HCT116 (cell line): ENCODE measurements at regions not wholly inside any gene's neighbourhood (a gene's known extent, or its start where the extent isn't known, plus 50 kb on each side); places are given as distances from the start of the nearest gene placed in this dataset.

Experiments
- ATAC-seq: fragments of 200-7000 bp; cut with Tn5 transposase; 2 replicates; pipeline ENCODE4 v1.9.1; 2020; ENCODE audit warnings: mild to moderate bottlenecking, moderate library complexity
- BruUV-seq: library from RNA; stranded (reverse); fragments of 400-500 nt; replicated peaks from 2 replicates; lab custom pipeline; 2021; lab: Mats Ljungman, UMichigan
- CTCF ChIA-PET: fragments of 300-600 bp; sonication (Branson Sonifier 250); formaldehyde crosslinking; loops from one replicate; lab custom pipeline; 2021; ENCODE audit warnings: antibody characterized with exemption; lab: Charles Lee
- POLR2A ChIA-PET: fragments of 300-600, 350-600 bp; sonication (Branson Sonifier 250); formaldehyde crosslinking; loops from one replicate; lab custom pipeline; 2021; ENCODE audit warnings: antibody characterized with exemption; lab: Charles Lee
- RAD21 ChIA-PET, 2 experiments: fragments of 300-600 bp; sonication (Branson Sonifier 250); formaldehyde crosslinking; loops; one replicate each; lab custom pipeline; 2023; ENCODE audit warnings: low total read pairs in 2 of 2; ENCODE audit not compliant: uncharacterized antibody in 2 of 2, unreplicated experiment in 2 of 2, low non-redundant PET in 1 of 2; lab: Charles Lee
- DNase-seq: peaks from one replicate; pipeline ENCODE4 v3.0.0-alpha.2; 2010; ENCODE audit warnings: low read depth, low spot score
- H2AFZ ChIP-seq: fragments of 200-600 bp; shearing (Covaris generic), sonication (generic); 2 replicates; pipeline ENCODE4 v1.6.1; 2017; ENCODE audit warnings: low read depth, mixed run types, mixed read lengths, antibody characterized with exemption, low read length; ENCODE audit not compliant: poor library complexity, severe bottlenecking
- H3K27ac ChIP-seq: 2 replicates; pipeline ENCODE4 v1.5.1; 2012; ENCODE audit warnings: low read depth, low read length
- H3K27me3 ChIP-seq: fragments of 200-600 bp; sonication (generic); 2 replicates; pipeline ENCODE4 v1.6.1; 2016; ENCODE audit warnings: mixed run types, low read length, mixed read lengths; ENCODE audit not compliant: insufficient read depth
- H3K36me3 ChIP-seq, 2 experiments: fragments of 200-500 bp in 1 of 2; fragments of 200-600 bp in 1 of 2; sonication (Bioruptor generic) in 1 of 2; sonication (generic) in 1 of 2; 2 replicates each; pipeline versions ENCODE4 v1.5.1 to v1.6.1; 2014 to 2016; ENCODE audit warnings: low read length in 2 of 2, inconsistent platforms in 1 of 2, mixed read lengths in 1 of 2, mixed run types in 1 of 2; ENCODE audit not compliant: insufficient read depth in 2 of 2, control insufficient read depth in 1 of 2
- H3K4me1 ChIP-seq, 2 experiments: fragments of 200-600 bp in 1 of 2; sonication (generic) in 1 of 2; 2 replicates each; pipeline versions ENCODE4 v1.5.1 to v1.6.1; 2012 to 2017; ENCODE audit warnings: low read length in 2 of 2, inconsistent platforms in 1 of 2, mild to moderate bottlenecking in 1 of 2, mixed read lengths in 1 of 2, mixed run types in 1 of 2, moderate library complexity in 1 of 2; ENCODE audit not compliant: insufficient read depth in 2 of 2, control insufficient read depth in 1 of 2
- H3K4me2 ChIP-seq: fragments of 200-600 bp; sonication (generic); 2 replicates; pipeline ENCODE4 v1.6.1; 2017; ENCODE audit warnings: mixed run types, low read length, mixed read lengths
- H3K4me3 ChIP-seq, 2 experiments: fragments of 200-600 bp in 1 of 2; sonication (generic) in 1 of 2; replicated peaks in 1 of 2; 2 replicates each; pipeline ENCODE4 v1.5.1; 2011 to 2016; ENCODE audit warnings: low read length in 2 of 2, control low read depth in 1 of 2, low read depth in 1 of 2, mild to moderate bottlenecking in 1 of 2, mixed read lengths in 1 of 2, mixed run types in 1 of 2
- H3K79me2 ChIP-seq: fragments of 200-600 bp; sonication (generic); 2 replicates; pipeline ENCODE4 v1.6.1; 2017; ENCODE audit warnings: mild to moderate bottlenecking, mixed run types, low read length, moderate library complexity, mixed read lengths; ENCODE audit not compliant: insufficient read depth
- H3K9ac ChIP-seq: fragments of 200-600 bp; sonication (generic); 2 replicates; pipeline ENCODE4 v1.6.1; 2016; ENCODE audit warnings: low read length, mixed read lengths
- H3K9me2 ChIP-seq: fragments of 200-600 bp; sonication (generic), shearing (Covaris generic); 2 replicates; pipeline ENCODE4 v1.6.1; 2017; ENCODE audit warnings: mixed run types, mild to moderate bottlenecking, moderate library complexity; ENCODE audit not compliant: insufficient read depth
- H3K9me3 ChIP-seq, 2 experiments: fragments of 200-500 bp in 1 of 2; fragments of 200-600 bp in 1 of 2; sonication (Bioruptor generic) in 1 of 2; sonication (generic) in 1 of 2; 2 replicates each; pipeline ENCODE4 v1.6.1; 2014 to 2017; ENCODE audit warnings: low read length in 2 of 2, mixed read lengths in 2 of 2, inconsistent platforms in 1 of 2, low read depth in 1 of 2, mild to moderate bottlenecking in 1 of 2, mixed run types in 1 of 2, moderate library complexity in 1 of 2; ENCODE audit not compliant: control insufficient read depth in 1 of 2, insufficient read depth in 1 of 2
- H4K20me1 ChIP-seq: fragments of 200-600 bp; sonication (generic), shearing (Covaris generic); 2 replicates; pipeline ENCODE4 v1.6.1; 2017; ENCODE audit warnings: mixed run types, mild to moderate bottlenecking, moderate library complexity; ENCODE audit not compliant: insufficient read depth
- CBX3 ChIP-seq: IDR thresholded peaks from 2 replicates; pipeline ENCODE4 v1.6.1; 2012; ENCODE audit warnings: low read depth
- EGR1 ChIP-seq: IDR thresholded peaks from 2 replicates; pipeline ENCODE4 v1.6.1; 2012; ENCODE audit warnings: low read depth
- EZH2 ChIP-seq: fragments of 200-600 bp; sonication (generic); IDR thresholded peaks from 2 replicates; pipeline ENCODE4 v1.6.1; 2017; ENCODE audit warnings: antibody characterized with exemption, mixed run types
- FOSL1 ChIP-seq: IDR thresholded peaks from 2 replicates; pipeline ENCODE4 v1.6.1; 2012; ENCODE audit warnings: low read depth
- POLR2AphosphoS5 ChIP-seq: IDR thresholded peaks from 2 replicates; pipeline ENCODE4 v1.6.1; 2011; ENCODE audit warnings: mild to moderate bottlenecking, low read depth, low read length, moderate library complexity
- RAD21 ChIP-seq: IDR thresholded peaks from 2 replicates; pipeline ENCODE4 v1.6.1; 2012; ENCODE audit warnings: low read depth, mild to moderate bottlenecking
- SIN3A ChIP-seq: IDR thresholded peaks from 2 replicates; pipeline ENCODE4 v1.6.1; 2012; ENCODE audit warnings: low read depth
- SP1 ChIP-seq: IDR thresholded peaks from 2 replicates; pipeline ENCODE4 v1.6.1; 2012; ENCODE audit warnings: low read depth
- YY1 ChIP-seq: IDR thresholded peaks from 2 replicates; pipeline ENCODE4 v1.6.1; 2011; ENCODE audit warnings: low read length, low read depth, moderate library complexity, mild to moderate bottlenecking; ENCODE audit not compliant: insufficient replicate concordance; ENCODE audit errors: extremely low read depth
- ZFX ChIP-seq: fragments of 450-650 bp; IDR thresholded peaks from 2 replicates; pipeline ENCODE4 v1.6.1; 2017
- intact Hi-C: fragments of 100-400 bp; cut with micrococcal nuclease; formaldehyde crosslinking; loops from 2 replicates; pipeline ENCODE4 v1.10.0; 2022
- TF ChIP-seq, protein P1 (sequence below), 3 experiments: fragments of 200-600 bp in 1 of 3; sonication (generic) in 1 of 3; IDR thresholded peaks in 2 of 3; conservative IDR thresholded peaks in 1 of 3; 2 replicates each; pipeline ENCODE4 v1.5.1; 2012 to 2017; ENCODE audit warnings: low read depth in 2 of 3, low read length in 2 of 3, antibody characterized with exemption in 1 of 3, borderline replicate concordance in 1 of 3, control low read depth in 1 of 3, mild to moderate bottlenecking in 1 of 3, mixed read lengths in 1 of 3, mixed run types in 1 of 3, moderate library complexity in 1 of 3; ENCODE audit not compliant: insufficient read depth in 1 of 3
- TF ChIP-seq, protein P2 (sequence below): IDR thresholded peaks from 2 replicates; pipeline ENCODE4 v1.6.1; 2012
- TF ChIP-seq, protein P3 (sequence below): IDR thresholded peaks from 2 replicates; pipeline ENCODE4 v1.6.1; 2012

DNA sequence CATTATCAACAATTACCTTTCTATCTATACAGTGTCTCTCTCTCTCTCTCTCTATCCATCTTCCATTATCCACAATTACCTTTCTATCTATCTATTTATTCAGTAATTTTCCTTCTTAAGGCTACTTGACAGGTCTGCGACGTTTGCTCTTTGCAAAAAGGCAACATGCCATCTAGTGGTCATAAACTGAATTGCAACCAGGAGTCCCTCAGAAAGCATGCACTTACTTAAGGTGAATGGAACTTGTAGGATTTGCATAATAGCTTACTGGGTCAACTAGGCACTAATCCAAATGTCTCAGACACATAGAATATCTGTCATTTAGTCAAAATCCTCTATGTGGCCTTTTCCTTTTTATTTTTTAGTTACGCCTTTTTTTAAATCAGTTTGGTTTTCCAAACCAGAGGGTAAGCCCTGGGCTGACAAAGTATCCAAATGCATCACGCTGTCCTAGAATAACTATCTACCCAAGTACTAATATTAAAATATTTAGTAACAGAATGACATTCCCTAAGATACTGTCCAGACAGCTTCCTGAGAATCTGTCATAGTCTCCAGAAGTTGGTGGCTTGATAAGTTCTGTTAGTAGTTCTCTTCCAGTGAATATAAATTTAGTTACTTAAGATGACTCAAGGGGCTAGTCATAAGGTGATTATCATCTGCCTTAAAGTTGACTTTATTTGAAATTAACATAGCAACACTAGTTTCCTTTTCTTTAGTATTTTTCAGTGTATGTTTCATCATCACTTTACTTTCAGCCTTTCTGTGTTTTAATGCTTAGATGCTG lies 208.3 kb downstream of the PPP1R3A start:
- Histone ChIP-seq H3K4me1 (no peaks in the 10 kb centered on the region), H3K79me2 (no peaks in the 10 kb centered on the region), H3K36me3 (no peaks in the 10 kb centered on the region), H3K27ac (no peak overlapping the region), H3K9ac (no peak overlapping the region), H2AFZ (peak overlapping the region; percentile 91), H3K9me3 (peaks cover 0 to 4% of the 10 kb centered on the region in 2 experiments; a peak in 1 of 4 replicates), H3K4me3 (no peak overlapping the region), H3K9me2 (no peaks in the 10 kb centered on the region), H3K27me3 (no peaks in the 10 kb centered on the region), H4K20me1 (no peaks in the 10 kb centered on the region), H3K4me2 (no peak overlapping the region)
- ChIA-PET RAD21 (no interaction called here), CTCF (interaction anchor here (0.6 to 2.1 kb wide), 11 partner anchors 8 to 1160 kb away, joined by 3 to 7 read pairs (median 3); no protein-coding TSS in a partner anchor), POLR2A (no interaction called here)
- intact Hi-C loops: loop anchor here (5.0 kb wide), 1 partner anchor 308 kb away; no protein-coding TSS in a partner anchor
- ATAC-seq (peak; percentile 95), DNase-seq (peak; percentile 85)
- TF ChIP-seq, protein P1, sequence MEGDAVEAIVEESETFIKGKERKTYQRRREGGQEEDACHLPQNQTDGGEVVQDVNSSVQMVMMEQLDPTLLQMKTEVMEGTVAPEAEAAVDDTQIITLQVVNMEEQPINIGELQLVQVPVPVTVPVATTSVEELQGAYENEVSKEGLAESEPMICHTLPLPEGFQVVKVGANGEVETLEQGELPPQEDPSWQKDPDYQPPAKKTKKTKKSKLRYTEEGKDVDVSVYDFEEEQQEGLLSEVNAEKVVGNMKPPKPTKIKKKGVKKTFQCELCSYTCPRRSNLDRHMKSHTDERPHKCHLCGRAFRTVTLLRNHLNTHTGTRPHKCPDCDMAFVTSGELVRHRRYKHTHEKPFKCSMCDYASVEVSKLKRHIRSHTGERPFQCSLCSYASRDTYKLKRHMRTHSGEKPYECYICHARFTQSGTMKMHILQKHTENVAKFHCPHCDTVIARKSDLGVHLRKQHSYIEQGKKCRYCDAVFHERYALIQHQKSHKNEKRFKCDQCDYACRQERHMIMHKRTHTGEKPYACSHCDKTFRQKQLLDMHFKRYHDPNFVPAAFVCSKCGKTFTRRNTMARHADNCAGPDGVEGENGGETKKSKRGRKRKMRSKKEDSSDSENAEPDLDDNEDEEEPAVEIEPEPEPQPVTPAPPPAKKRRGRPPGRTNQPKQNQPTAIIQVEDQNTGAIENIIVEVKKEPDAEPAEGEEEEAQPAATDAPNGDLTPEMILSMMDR (IDR thresholded peaks at IDR 0.05 in 2 of 3, conservative IDR thresholded peaks at IDR 0.05 in 1 of 3; ENCODE audit: borderline replicate concordance in 1 of 3, insufficient read depth in 1 of 3, low read depth in 2 of 3, low read length in 2 of 3): peak; percentile 51 to 95 (median 82); a peak in 5 of 6 replicates
- peak; percentile 68 for TF ChIP-seq RAD21
- TF ChIP-seq POLR2AphosphoS5: no peak
- BruUV-seq: no TSS peak

GRCh38 chr7:113705439-113705838 lies 213.4 kb downstream of the PPP1R3A start:
- ATAC-seq (no peak), DNase-seq (no peak)
- TF ChIP-seq POLR2AphosphoS5 (no peak), SIN3A (no peak), YY1 (no peak), SP1 (no peak), EGR1 (no peak), FOSL1 (no peak), CBX3 (no peak), EZH2 (no peak), ZFX (no peak)
- TF ChIP-seq, protein P1 (IDR thresholded peaks at IDR 0.05 in 2 of 3, conservative IDR thresholded peaks at IDR 0.05 in 1 of 3; ENCODE audit: borderline replicate concordance in 1 of 3, insufficient read depth in 1 of 3, low read depth in 2 of 3, low read length in 2 of 3): no peak
- TF ChIP-seq, protein P2, sequence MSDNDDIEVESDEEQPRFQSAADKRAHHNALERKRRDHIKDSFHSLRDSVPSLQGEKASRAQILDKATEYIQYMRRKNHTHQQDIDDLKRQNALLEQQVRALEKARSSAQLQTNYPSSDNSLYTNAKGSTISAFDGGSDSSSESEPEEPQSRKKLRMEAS: no peak
- TF ChIP-seq, protein P3, sequence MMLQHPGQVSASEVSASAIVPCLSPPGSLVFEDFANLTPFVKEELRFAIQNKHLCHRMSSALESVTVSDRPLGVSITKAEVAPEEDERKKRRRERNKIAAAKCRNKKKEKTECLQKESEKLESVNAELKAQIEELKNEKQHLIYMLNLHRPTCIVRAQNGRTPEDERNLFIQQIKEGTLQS: no peak
- Histone ChIP-seq H3K4me1 (no peaks in the 10 kb centered on the region), H3K9me3 (no peaks in the 10 kb centered on the region), H3K27me3 (no peaks in the 10 kb centered on the region), H3K4me3 (no peak overlapping the region), H3K9me2 (0 out of 2 replicates have a peak, but pooled peaks cover 5% of the 10 kb centered on the region), H3K27ac (no peak overlapping the region), H4K20me1 (no peaks in the 10 kb centered on the region), H3K9ac (no peak overlapping the region), H3K36me3 (no peaks in the 10 kb centered on the region), H3K4me2 (no peak overlapping the region), H2AFZ (no peak overlapping the region), H3K79me2 (no peaks in the 10 kb centered on the region)
- BruUV-seq: no TSS peak
- ChIA-PET POLR2A (no interaction called here), CTCF (no interaction called here), RAD21 (no interaction called here)
- intact Hi-C loops: loop anchor here (10.0 kb wide), 1 partner anchor 551 kb away; no protein-coding TSS in a partner anchor
